Caco-2 (cell line): ENCODE measurements at regions not wholly inside any gene's neighbourhood (a gene's known extent, or its start where the extent isn't known, plus 50 kb on each side); places are given as distances from the start of the nearest gene placed in this dataset.

Source experiments
- BruUV-seq: library from RNA; stranded (reverse); fragments of 400-500 nt; replicated peaks from 2 replicates; lab custom pipeline; 2021; lab: Mats Ljungman, UMichigan
- CTCF ChIA-PET: fragments of 300-600 bp; sonication (Branson Sonifier 250); formaldehyde crosslinking; loops from one replicate; lab custom pipeline; 2022; ENCODE audit warnings: antibody characterized with exemption; lab: Charles Lee
- POLR2A ChIA-PET: fragments of 300-600 bp; sonication (Branson Sonifier 250); formaldehyde crosslinking; loops from one replicate; lab custom pipeline; 2022; ENCODE audit warnings: antibody characterized with exemption; lab: Charles Lee
- DNase-seq, 2 experiments: peaks; one replicate each; pipeline versions ENCODE4 v3.0.0 to v3.0.0-alpha.2; 2020 to 2022
- H3K27me3 ChIP-seq: replicated peaks from 2 replicates; pipeline ENCODE4 v1.6.0; 2011; ENCODE audit warnings: low read length; ENCODE audit not compliant: control insufficient read depth, insufficient read depth
- H3K36me3 ChIP-seq: 2 replicates; pipeline ENCODE4 v1.5.1; 2011; ENCODE audit warnings: low read length; ENCODE audit not compliant: control insufficient read depth, insufficient read depth
- H3K4me1 ChIP-seq: fragments of 250-450 bp; sonication (Bioruptor Pico); 2 replicates; pipeline ENCODE4 v1.5.1; 2020; ENCODE audit warnings: mild to moderate bottlenecking
- H3K4me3 ChIP-seq: 2 replicates; pipeline ENCODE4 v1.5.1; 2011; ENCODE audit warnings: low read depth, mild to moderate bottlenecking, control low read depth, low read length
- H3K9me3 ChIP-seq: fragments of 250-450 bp; sonication (Bioruptor Pico); 2 replicates; pipeline ENCODE4 v1.5.1; 2020; ENCODE audit warnings: mild to moderate bottlenecking, moderate library complexity
- H3K27ac Mint-ChIP-seq: one replicate; pipeline ENCODE4 v1.8.0; 2022; ENCODE audit warnings: mixed read lengths; ENCODE audit not compliant: unreplicated experiment
- H3K27me3 Mint-ChIP-seq: one replicate; pipeline ENCODE4 v1.8.0; 2022; ENCODE audit warnings: mixed read lengths; ENCODE audit not compliant: insufficient read depth, unreplicated experiment
- H3K36me3 Mint-ChIP-seq: one replicate; pipeline ENCODE4 v1.8.0; 2022; ENCODE audit warnings: mild to moderate bottlenecking, mixed read lengths; ENCODE audit not compliant: insufficient read depth, unreplicated experiment
- H3K4me1 Mint-ChIP-seq: one replicate; pipeline ENCODE4 v1.8.0; 2022; ENCODE audit warnings: low read depth, mixed read lengths; ENCODE audit not compliant: unreplicated experiment
- H3K4me3 Mint-ChIP-seq: one replicate; pipeline ENCODE4 v1.8.0; 2022; ENCODE audit warnings: mild to moderate bottlenecking, moderate library complexity, mixed read lengths; ENCODE audit not compliant: unreplicated experiment
- H3K9me3 Mint-ChIP-seq: one replicate; pipeline ENCODE4 v1.8.0; 2022; ENCODE audit warnings: mixed read lengths; ENCODE audit not compliant: unreplicated experiment
- intact Hi-C: fragments of 100-400 bp; cut with micrococcal nuclease; formaldehyde crosslinking; loops from one replicate; pipeline ENCODE4 v1.10.0; 2022; ENCODE audit not compliant: unreplicated experiment
- TF ChIP-seq, protein P1 (sequence below), 2 experiments: fragments of 200-600 bp in 1 of 2; IDR thresholded peaks; 1 replicate in 1 of 2; 2 replicates in 1 of 2; pipeline versions ENCODE4 v1.5.1 to v1.8.0; 2011 to 2022; ENCODE audit warnings: antibody characterized with exemption in 1 of 2, control low read depth in 1 of 2, inconsistent platforms in 1 of 2, low read depth in 1 of 2, low read length in 1 of 2, mild to moderate bottlenecking in 1 of 2, moderate library complexity in 1 of 2; ENCODE audit not compliant: insufficient read depth in 1 of 2, severe bottlenecking in 1 of 2, unreplicated experiment in 1 of 2

DNA sequence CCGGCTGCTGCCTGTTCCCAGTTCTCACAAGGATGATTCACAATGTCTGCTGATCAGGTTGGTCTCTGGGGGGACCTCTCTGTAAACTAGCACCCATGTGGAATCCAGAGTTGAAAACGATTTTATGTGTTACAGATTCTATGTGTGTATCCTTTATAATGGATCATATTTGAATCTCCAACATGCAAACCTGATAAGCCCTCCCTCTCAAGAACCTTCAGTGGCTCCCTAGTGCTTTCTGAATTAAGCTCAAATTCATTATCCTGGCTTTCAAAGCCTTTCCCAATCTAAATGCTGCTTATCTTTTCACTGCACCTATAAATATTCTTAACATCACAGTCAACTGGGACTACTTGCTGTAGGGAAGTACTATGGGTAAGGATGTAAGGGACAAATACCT is 166.8 kb upstream of the USP24 start:
- DNase-seq: no peak
- intact Hi-C loops: no loop called here
- Histone ChIP-seq H3K9me3 (no peaks in the 10 kb centered on the region), H3K4me1 (no peaks in the 10 kb centered on the region), H3K36me3 (no peaks in the 10 kb centered on the region), H3K27me3 (no peaks in the 10 kb centered on the region), H3K4me3 (no peak overlapping the region)
- ChIA-PET POLR2A (no interaction called here), CTCF (no interaction called here)
- H3K4me3 Mint-ChIP-seq: no peak overlapping the region
- TF ChIP-seq, protein P1, sequence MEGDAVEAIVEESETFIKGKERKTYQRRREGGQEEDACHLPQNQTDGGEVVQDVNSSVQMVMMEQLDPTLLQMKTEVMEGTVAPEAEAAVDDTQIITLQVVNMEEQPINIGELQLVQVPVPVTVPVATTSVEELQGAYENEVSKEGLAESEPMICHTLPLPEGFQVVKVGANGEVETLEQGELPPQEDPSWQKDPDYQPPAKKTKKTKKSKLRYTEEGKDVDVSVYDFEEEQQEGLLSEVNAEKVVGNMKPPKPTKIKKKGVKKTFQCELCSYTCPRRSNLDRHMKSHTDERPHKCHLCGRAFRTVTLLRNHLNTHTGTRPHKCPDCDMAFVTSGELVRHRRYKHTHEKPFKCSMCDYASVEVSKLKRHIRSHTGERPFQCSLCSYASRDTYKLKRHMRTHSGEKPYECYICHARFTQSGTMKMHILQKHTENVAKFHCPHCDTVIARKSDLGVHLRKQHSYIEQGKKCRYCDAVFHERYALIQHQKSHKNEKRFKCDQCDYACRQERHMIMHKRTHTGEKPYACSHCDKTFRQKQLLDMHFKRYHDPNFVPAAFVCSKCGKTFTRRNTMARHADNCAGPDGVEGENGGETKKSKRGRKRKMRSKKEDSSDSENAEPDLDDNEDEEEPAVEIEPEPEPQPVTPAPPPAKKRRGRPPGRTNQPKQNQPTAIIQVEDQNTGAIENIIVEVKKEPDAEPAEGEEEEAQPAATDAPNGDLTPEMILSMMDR (IDR thresholded peaks at IDR 0.05; ENCODE audit: insufficient read depth in 1 of 2, low read depth in 1 of 2, low read length in 1 of 2, severe bottlenecking in 1 of 2, unreplicated experiment in 1 of 2): no peak
- no peaks in the 10 kb centered on the region for H3K4me1 Mint-ChIP-seq
- no peak overlapping the region for H3K27ac Mint-ChIP-seq
- no peaks in the 10 kb centered on the region for H3K9me3 Mint-ChIP-seq
- no peaks in the 10 kb centered on the region for H3K27me3 Mint-ChIP-seq
- H3K36me3 Mint-ChIP-seq: no peaks in the 10 kb centered on the region
- BruUV-seq: no TSS peak

DNA sequence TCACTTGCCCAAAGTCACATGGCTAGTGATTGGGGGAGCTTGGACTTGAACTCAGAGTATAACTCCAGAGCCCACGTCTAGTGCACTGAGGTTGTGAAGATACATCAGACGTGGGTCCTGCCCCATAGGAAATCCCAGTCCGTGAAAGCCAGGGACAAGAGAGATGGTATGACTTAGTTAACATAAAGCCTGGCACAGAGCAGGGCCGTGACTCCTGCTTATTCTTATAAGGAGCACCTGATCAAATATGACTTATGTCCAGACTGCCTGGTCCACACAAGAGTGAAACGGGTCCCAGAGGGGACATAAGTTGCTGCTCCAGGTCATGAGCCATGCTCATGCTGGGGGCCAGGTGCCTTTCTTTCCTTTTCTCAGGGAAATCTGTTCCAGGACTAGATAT is 166.3 kb upstream of the USP24 start:
- intact Hi-C loops: no loop called here
- Histone ChIP-seq H3K4me1 (no peaks in the 10 kb centered on the region), H3K27me3 (no peaks in the 10 kb centered on the region), H3K9me3 (no peaks in the 10 kb centered on the region), H3K36me3 (no peaks in the 10 kb centered on the region), H3K4me3 (no peak overlapping the region)
- Mint-ChIP-seq H3K27me3 (no peaks in the 10 kb centered on the region), H3K4me1 (no peaks in the 10 kb centered on the region), H3K9me3 (no peaks in the 10 kb centered on the region), H3K36me3 (no peaks in the 10 kb centered on the region), H3K27ac (no peak overlapping the region), H3K4me3 (no peak overlapping the region)
- BruUV-seq: no TSS peak
- POLR2A ChIA-PET: no interaction called here
- DNase-seq: no peak
- CTCF ChIA-PET: no interaction called here
- TF ChIP-seq, protein P1 (IDR thresholded peaks at IDR 0.05; ENCODE audit: insufficient read depth in 1 of 2, low read depth in 1 of 2, low read length in 1 of 2, severe bottlenecking in 1 of 2, unreplicated experiment in 1 of 2): no peak

DNA sequence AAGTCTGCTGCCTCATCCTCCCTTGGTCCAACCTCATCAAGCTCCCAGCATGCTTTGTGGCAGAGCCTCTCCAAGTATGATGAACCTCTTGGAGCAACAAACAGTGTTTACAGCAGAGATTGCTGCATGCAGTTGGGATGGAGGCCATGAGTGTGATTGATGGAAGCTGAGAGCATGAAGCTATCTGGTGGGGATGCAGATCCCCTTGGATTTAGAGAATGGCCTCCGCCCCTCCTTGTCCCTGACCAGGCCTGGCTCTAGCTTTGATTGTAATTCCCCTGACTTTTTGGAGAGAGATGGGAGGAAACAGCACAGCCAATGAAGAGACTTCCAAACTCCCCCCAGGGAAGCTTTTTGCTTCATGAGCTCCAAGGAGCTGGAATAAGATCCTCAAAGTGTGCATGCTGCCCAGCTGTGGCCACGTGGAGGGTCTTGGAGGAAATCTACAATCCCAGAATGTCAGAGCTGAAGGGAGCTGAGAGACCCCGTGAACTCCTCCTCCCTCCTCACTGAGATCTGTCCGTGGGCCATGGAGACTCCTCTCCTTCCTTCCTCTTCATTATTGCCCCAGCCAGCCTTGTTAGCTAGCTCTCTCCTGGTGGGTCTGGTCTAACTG is 165.3 kb upstream of the USP24 start:
- BruUV-seq: no TSS peak
- Mint-ChIP-seq H3K9me3 (no peaks in the 10 kb centered on the region), H3K27ac (no peak overlapping the region), H3K27me3 (no peaks in the 10 kb centered on the region), H3K4me1 (no peaks in the 10 kb centered on the region), H3K36me3 (no peaks in the 10 kb centered on the region), H3K4me3 (no peak overlapping the region)
- CTCF ChIA-PET: no interaction called here
- H3K4me1 ChIP-seq: no peaks in the 10 kb centered on the region
- TF ChIP-seq, protein P1 (IDR thresholded peaks at IDR 0.05; ENCODE audit: insufficient read depth in 1 of 2, low read depth in 1 of 2, low read length in 1 of 2, severe bottlenecking in 1 of 2, unreplicated experiment in 1 of 2): no peak
- POLR2A ChIA-PET: no interaction called here
- intact Hi-C loops: no loop called here
- DNase-seq: no peak
- H3K36me3 ChIP-seq: no peaks in the 10 kb centered on the region
- H3K9me3 ChIP-seq: no peaks in the 10 kb centered on the region
- no peak overlapping the region for H3K4me3 ChIP-seq
- no peaks in the 10 kb centered on the region for H3K27me3 ChIP-seq
